GM12864 (cell line): ENCODE measurements at regions not wholly inside any gene's neighbourhood (a gene's known extent, or its start where the extent isn't known, plus 50 kb on each side); places are given as distances from the start of the nearest gene placed in this dataset.

Experiments used
- DNase-seq: peaks from one replicate; pipeline ENCODE4 v3.0.0-alpha.2; 2011; ENCODE audit warnings: low read depth
- H3K4me3 ChIP-seq: 2 replicates; pipeline ENCODE4 v1.5.1; 2011; ENCODE audit warnings: mild to moderate bottlenecking, low read depth, low read length, control low read depth
- TF ChIP-seq, protein P1 (sequence below): IDR thresholded peaks from 2 replicates; pipeline ENCODE4 v1.5.1; 2011; ENCODE audit warnings: low read depth, mild to moderate bottlenecking, moderate library complexity, low read length, control low read depth, inconsistent platforms; ENCODE audit errors: missing control alignments

DNA sequence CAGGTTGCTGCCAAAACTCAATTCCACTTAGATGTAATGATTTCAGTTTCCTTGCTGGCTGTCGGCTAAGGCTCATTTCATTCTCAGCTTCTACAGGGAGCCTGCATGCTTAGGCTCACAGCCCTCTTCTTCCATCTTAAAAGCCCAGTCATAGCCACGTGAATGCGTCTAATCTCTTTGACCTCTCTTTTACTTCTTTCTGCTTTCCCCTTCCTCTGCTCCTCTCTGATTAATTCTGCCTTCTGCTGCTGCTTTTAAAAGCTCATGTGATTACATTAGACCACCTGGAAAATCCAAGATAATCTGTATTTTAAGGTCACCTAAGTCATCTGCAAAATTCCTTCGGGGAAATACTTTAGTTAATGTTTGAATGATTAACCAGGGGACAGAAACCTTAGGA, 812.8 kb upstream of the BRINP3 start:
- no peak for DNase-seq

DNA sequence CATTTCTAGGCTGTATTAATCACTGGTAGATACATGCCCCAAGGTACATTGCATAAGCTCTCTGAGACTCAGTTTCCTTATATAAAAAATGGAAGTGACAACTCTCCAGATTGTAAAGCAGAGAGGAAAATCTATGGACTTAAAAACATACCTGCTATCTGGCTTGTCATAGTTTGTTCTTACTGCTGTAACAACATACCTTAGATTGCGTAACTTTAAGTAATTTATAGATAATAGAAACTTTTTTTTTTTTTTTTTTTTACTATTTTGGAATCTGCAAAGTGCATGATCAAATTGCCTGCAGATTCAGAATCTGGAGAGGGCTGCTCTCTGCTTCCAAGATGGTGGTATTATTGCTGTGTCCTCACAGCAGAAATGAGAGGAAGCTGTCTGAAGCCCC, 827.7 kb upstream of the BRINP3 start:
- TF ChIP-seq, protein P1, sequence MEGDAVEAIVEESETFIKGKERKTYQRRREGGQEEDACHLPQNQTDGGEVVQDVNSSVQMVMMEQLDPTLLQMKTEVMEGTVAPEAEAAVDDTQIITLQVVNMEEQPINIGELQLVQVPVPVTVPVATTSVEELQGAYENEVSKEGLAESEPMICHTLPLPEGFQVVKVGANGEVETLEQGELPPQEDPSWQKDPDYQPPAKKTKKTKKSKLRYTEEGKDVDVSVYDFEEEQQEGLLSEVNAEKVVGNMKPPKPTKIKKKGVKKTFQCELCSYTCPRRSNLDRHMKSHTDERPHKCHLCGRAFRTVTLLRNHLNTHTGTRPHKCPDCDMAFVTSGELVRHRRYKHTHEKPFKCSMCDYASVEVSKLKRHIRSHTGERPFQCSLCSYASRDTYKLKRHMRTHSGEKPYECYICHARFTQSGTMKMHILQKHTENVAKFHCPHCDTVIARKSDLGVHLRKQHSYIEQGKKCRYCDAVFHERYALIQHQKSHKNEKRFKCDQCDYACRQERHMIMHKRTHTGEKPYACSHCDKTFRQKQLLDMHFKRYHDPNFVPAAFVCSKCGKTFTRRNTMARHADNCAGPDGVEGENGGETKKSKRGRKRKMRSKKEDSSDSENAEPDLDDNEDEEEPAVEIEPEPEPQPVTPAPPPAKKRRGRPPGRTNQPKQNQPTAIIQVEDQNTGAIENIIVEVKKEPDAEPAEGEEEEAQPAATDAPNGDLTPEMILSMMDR, result no peak
- no peak overlapping the region for H3K4me3 ChIP-seq
- DNase-seq, result no peak

More for the DNA sequence above, 812.8 kb upstream of the BRINP3 start:
- H3K4me3 ChIP-seq, result no peak overlapping the region
- TF ChIP-seq, protein P1, result no peak

GRCh38 chr1:191306916-191307315, 829.3 kb upstream of the BRINP3 start:
- H3K4me3 ChIP-seq, result no peak overlapping the region
- no peak for DNase-seq
- TF ChIP-seq, protein P1, result no peak

DNA sequence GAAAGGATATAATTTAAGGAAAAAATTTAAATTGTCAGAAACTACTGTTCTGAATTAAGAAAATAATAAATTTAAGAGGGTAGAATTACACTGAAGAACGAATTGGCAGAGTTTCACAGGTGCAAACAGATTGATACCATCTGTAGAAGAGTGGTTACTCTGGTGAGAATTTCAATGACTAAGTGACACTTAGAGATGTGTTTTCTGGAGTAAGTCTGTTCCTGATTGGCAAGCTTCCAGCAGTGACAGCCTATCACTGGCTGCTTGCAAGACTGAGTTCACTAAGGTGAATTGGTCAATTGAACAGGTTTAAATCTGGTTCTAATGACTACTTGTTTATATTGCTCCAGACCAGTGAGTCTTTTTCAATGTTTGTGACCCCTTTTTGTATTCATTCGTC, 838.2 kb upstream of the RGS18 start:
- H3K4me3 ChIP-seq, result no peak overlapping the region
- TF ChIP-seq, protein P1, result no peak
- DNase-seq, result no peak

GRCh38 chr1:191327868-191328267, 830.4 kb upstream of the RGS18 start:
- H3K4me3 ChIP-seq, result no peak overlapping the region
- DNase-seq, result no peak
- TF ChIP-seq, protein P1, result no peak

- no peak overlapping the region for H3K4me3 ChIP-seq
- TF ChIP-seq, protein P1, result no peak
- DNase-seq, result no peak
These were observed 814.4 kb upstream of the RGS18 start for GRCh38 chr1:191343816-191344215.

DNA sequence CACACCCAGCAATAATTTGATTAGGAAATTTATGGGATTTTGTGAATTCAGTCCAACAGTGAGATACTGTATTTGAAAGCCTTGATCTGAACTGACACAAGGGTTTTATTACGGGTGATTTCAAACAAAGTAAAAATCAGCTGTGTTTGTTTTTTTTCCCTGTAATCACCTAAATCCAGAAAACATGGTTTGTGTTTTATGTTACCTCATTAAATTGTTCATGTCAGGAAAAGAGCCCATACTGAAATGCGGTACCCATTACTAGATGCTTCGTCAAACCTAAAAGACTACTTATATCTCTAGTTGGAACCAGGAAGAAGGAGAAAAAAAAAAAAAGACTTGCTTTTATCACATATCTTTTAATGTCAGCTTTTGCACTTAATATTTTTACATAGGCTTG, 811.9 kb upstream of the RGS18 start:
- DNase-seq, result no peak
- H3K4me3 ChIP-seq, result no peak overlapping the region
- TF ChIP-seq, protein P1, result no peak
